ENCODE measurements at regions not wholly inside any gene's neighbourhood (a gene's known extent, or its start where the extent isn't known, plus 50 kb on each side); places are given as distances from the start of the nearest gene placed in this dataset.

GRCh38 chr5:124538191-124538590, 208.2 kb downstream of the ZNF608 start:
- TF ChIP-seq GABPA (IDR thresholded peaks at IDR 0.05 in 1 of 2, conservative IDR thresholded peaks at IDR 0.05 in 1 of 2) (no peak), YY1 (IDR thresholded peaks at IDR 0.05) (no peak), MAX (IDR thresholded peaks at IDR 0.05) (no peak), REST (IDR thresholded peaks at IDR 0.05) (no peak), JUND (IDR thresholded peaks at IDR 0.05) (no peak), RAD21 (IDR thresholded peaks at IDR 0.05) (no peak), TAF1 (conservative IDR thresholded peaks at IDR 0.05) (no peak), CTCF (IDR thresholded peaks at IDR 0.05; ENCODE audit: low read depth, low read length, missing input control) (no peak), FOXA1 (IDR thresholded peaks at IDR 0.05) (no peak), RXRA (IDR thresholded peaks at IDR 0.05) (no peak), SP1 (IDR thresholded peaks at IDR 0.05) (no peak), EGR1 (IDR thresholded peaks at IDR 0.05; ENCODE audit: low read depth in 2 of 2) (no peak), FOXA2 (IDR thresholded peaks at IDR 0.05) (no peak), ZBTB33 (IDR thresholded peaks at IDR 0.05) (no peak)
